GM12865 (cell line): ENCODE measurements at regions not wholly inside any gene's neighbourhood (a gene's known extent, or its start where the extent isn't known, plus 50 kb on each side); places are given as distances from the start of the nearest gene placed in this dataset.

ENCODE experiments used
- DNase-seq: peaks from one replicate; pipeline ENCODE4 v3.0.0; 2010; ENCODE audit warnings: low read depth
- H3K4me3 ChIP-seq: 2 replicates; pipeline ENCODE4 v1.5.1; 2011; ENCODE audit warnings: mild to moderate bottlenecking, low read depth, low read length, control low read depth
- TF ChIP-seq, protein P1 (sequence below): IDR thresholded peaks from 2 replicates; pipeline ENCODE4 v1.5.1; 2011; ENCODE audit warnings: low read length, control low read depth, low read depth, inconsistent platforms; ENCODE audit not compliant: insufficient read depth; ENCODE audit errors: missing control alignments

DNA sequence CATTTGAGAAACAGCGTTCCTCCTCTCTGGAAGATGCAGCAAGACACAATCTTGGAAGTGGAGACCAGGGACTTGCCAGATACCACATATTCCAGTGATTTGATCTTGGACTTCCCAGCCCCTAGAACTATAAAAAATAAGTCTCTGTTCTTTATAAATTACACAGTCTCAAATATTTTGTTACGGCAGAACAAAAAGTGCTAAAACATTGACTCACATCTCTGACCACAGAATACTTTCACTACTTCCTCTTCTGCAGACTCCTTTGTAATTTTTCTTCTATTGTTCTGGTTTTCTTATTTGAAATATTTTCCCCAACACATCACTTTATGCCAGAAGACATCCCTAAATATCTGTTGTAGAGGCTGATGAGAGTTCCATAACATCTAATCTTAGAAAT lies 706.1 kb upstream of the CDH18 start:
- DNase-seq, result no peak
- no peak overlapping the region for H3K4me3 ChIP-seq
- TF ChIP-seq, protein P1, sequence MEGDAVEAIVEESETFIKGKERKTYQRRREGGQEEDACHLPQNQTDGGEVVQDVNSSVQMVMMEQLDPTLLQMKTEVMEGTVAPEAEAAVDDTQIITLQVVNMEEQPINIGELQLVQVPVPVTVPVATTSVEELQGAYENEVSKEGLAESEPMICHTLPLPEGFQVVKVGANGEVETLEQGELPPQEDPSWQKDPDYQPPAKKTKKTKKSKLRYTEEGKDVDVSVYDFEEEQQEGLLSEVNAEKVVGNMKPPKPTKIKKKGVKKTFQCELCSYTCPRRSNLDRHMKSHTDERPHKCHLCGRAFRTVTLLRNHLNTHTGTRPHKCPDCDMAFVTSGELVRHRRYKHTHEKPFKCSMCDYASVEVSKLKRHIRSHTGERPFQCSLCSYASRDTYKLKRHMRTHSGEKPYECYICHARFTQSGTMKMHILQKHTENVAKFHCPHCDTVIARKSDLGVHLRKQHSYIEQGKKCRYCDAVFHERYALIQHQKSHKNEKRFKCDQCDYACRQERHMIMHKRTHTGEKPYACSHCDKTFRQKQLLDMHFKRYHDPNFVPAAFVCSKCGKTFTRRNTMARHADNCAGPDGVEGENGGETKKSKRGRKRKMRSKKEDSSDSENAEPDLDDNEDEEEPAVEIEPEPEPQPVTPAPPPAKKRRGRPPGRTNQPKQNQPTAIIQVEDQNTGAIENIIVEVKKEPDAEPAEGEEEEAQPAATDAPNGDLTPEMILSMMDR, result no peak

- no peak overlapping the region for H3K4me3 ChIP-seq
- DNase-seq, result no peak
Measured at GRCh38 chr5:20692913-20693312, 704.9 kb upstream of the CDH18 start.

GRCh38 chr5:20683241-20683940 lies 695.4 kb upstream of the CDH18 start:
- H3K4me3 ChIP-seq, result no peak overlapping the region
- no peak for DNase-seq
- TF ChIP-seq, protein P1, result no peak

More at GRCh38 chr5:20692913-20693312, 704.9 kb upstream of the CDH18 start:
- TF ChIP-seq, protein P1, result no peak

DNA sequence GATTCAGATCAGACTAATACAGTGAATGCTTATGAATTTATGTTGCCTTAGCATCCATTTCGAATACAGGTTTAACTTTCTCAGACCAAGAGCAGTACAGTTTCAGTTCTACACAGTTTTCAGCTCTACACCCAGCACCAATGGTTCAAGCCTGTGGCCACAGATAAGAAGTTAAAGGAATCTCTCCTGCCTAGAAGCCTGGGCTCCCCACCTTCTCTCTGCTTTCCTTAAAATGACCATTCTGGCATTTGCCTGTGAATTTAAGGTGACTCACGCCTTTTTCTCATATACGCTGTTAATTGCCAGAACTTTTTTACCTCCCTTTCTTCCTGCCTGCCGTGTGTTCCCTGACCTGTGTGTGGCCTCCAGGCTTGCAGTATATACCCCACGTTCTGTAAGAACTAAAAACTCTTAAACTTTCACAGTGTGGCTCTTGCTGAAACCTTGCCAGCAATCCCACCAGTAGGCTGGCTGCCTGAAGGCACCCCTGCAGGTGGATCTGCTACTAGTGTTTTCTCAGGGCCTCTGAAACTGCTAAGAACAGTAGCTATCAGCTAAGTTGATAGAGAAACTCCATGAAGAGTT lies 692.8 kb upstream of the CDH18 start:
- no peak overlapping the region for H3K4me3 ChIP-seq
- TF ChIP-seq, protein P1, result no peak
- DNase-seq, result no peak

DNA sequence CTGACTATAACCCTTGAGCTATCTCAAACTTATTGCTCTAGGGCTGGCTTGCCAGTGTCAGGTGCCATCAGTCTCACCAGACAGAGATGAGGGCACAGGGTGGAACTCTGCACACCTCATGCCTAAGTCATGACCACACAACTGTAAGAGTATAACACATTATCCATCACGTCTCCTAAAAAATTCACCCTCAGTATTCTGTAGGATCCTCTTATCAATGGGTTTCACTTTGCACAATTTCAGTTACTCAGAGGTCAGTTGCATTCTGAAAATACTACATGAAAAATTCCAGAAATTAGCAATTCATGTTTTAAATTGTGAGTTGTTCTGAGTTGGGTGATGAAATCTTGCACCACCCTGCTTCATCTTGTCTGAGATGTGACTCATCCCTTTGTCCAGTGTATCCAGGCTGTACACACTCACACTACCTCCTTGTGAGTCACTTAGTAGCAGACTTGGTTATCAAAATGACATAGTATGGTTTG lies 690.9 kb upstream of the CDH18 start:
- no peak overlapping the region for H3K4me3 ChIP-seq
- DNase-seq, result no peak
- TF ChIP-seq, protein P1, result no peak

GRCh38 chr5:20678386-20678785 lies 690.4 kb upstream of the CDH18 start:
- TF ChIP-seq, protein P1, result no peak
- no peak overlapping the region for H3K4me3 ChIP-seq
- DNase-seq, result no peak

DNA sequence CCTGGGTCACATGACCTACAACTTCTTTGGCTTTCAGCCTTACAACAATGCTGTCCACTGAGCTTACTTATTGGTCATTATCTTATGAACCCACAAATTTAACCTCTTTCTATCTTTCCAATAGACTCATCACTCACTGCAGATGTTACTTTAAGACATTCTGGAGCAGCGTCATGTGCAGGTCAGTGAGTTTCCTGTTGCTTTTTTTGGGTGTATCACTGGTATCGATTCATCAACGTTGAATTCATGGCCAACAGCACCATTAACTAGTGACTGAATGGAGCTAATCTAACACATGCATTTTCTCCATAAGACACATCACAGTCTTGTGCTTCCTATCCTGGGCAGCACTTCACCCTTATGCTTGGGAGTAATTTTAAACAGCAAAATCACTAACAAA lies 672.6 kb upstream of the CDH18 start:
- DNase-seq, result no peak
- TF ChIP-seq, protein P1, result no peak
- H3K4me3 ChIP-seq, result no peak overlapping the region
